ENCODE measurements at regions not wholly inside any gene's neighbourhood (a gene's known extent, or its start where the extent isn't known, plus 50 kb on each side); places are given as distances from the start of the nearest gene placed in this dataset.
"Not testable (repeated sequence)": the region's sequence is repeated elsewhere in the genome, so short reads cannot be mapped to it uniquely, and the experiment has no call there.

GRCh38 chr4:24209131-24209530 is 319.3 kb upstream of the PPARGC1A start:
- WGBS, 2 donors = 99 to 100% methylated on average over 3 of the region's 3 CpGs
- H3K4me3 ChIP-seq (ENCODE audit: low read depth, poor library complexity, severe bottlenecking) = no peak overlapping the region
- no peak for TF ChIP-seq POLR2A (IDR thresholded peaks at IDR 0.05)
- no peak for TF ChIP-seq CTCF (IDR thresholded peaks at IDR 0.05)
- no peak for DNase-seq (ENCODE audit: low spot score in 2 of 2)
- intact Hi-C loops (cut with DNase I; ENCODE audit: low total_unique reads) = no loop called here

- WGBS, 2 donors = 95 to 99% methylated on average over 3 of the region's 3 CpGs
- intact Hi-C loops (cut with DNase I; ENCODE audit: low total_unique reads) = no loop called here
- TF ChIP-seq CTCF (IDR thresholded peaks at IDR 0.05) = no peak
- no peak for TF ChIP-seq POLR2A (IDR thresholded peaks at IDR 0.05)
- no peak for DNase-seq (ENCODE audit: low spot score in 2 of 2)
- H3K4me3 ChIP-seq (ENCODE audit: low read depth, poor library complexity, severe bottlenecking) = no peak overlapping the region
These were observed 318.8 kb upstream of the PPARGC1A start for GRCh38 chr4:24208691-24209090.

GRCh38 chr4:24204708-24205107 is 314.9 kb upstream of the PPARGC1A start:
- H3K4me3 ChIP-seq (ENCODE audit: low read depth, poor library complexity, severe bottlenecking); DNase-seq (ENCODE audit: low spot score in 2 of 2); intact Hi-C loops (cut with DNase I; ENCODE audit: low total_unique reads): not testable (repeated sequence)
- 80 to 81% methylated on average over 8 of the region's 8 CpGs for WGBS, 2 donors

- TF ChIP-seq CTCF (IDR thresholded peaks at IDR 0.05) (no peak), POLR2A (IDR thresholded peaks at IDR 0.05) (no peak)
- intact Hi-C loops (cut with DNase I; ENCODE audit: low total_unique reads) = no loop called here
- WGBS, 2 donors = 67 to 70% methylated on average over 2 of the region's 2 CpGs
- H3K4me3 ChIP-seq (ENCODE audit: low read depth, poor library complexity, severe bottlenecking) = no peak overlapping the region
- DNase-seq (ENCODE audit: low spot score in 2 of 2) = no peak
These were observed 314.1 kb upstream of the PPARGC1A start for GRCh38 chr4:24203926-24204325.

GRCh38 chr4:24202579-24202978 is 312.7 kb upstream of the PPARGC1A start:
- intact Hi-C loops (cut with DNase I; ENCODE audit: low total_unique reads) = no loop called here
- no peak overlapping the region for H3K4me3 ChIP-seq (ENCODE audit: low read depth, poor library complexity, severe bottlenecking)
- no peak for TF ChIP-seq POLR2A (IDR thresholded peaks at IDR 0.05)
- TF ChIP-seq CTCF (IDR thresholded peaks at IDR 0.05) = no peak
- WGBS, 2 donors = 80 to 89% methylated on average over 1 of the region's 1 CpG
- DNase-seq (ENCODE audit: low spot score in 2 of 2) = no peak

GRCh38 chr4:24197955-24198354 is 308.1 kb upstream of the PPARGC1A start:
- DNase-seq (ENCODE audit: low spot score in 2 of 2) = no peak
- no peak overlapping the region for H3K4me3 ChIP-seq (ENCODE audit: low read depth, poor library complexity, severe bottlenecking)
- intact Hi-C loops (cut with DNase I; ENCODE audit: low total_unique reads) = no loop called here
- no peak for TF ChIP-seq CTCF (IDR thresholded peaks at IDR 0.05)
